Upper lobe of left lung (tissue), 4 donors: ENCODE measurements at regions not wholly inside any gene's neighbourhood (a gene's known extent, or its start where the extent isn't known, plus 50 kb on each side); places are given as distances from the start of the nearest gene placed in this dataset.

Source experiments
- POLR2A ChIP-seq, 4 donors: fragments of 450-650 bp; IDR thresholded peaks; one replicate each; pipeline ENCODE4 v1.5.1; 2016 to 2017; ENCODE audit warnings: antibody characterized with exemption in 4 of 4, mild to moderate bottlenecking in 2 of 4
- POLR2AphosphoS5 ChIP-seq, 2 donors: sonication (generic); formaldehyde crosslinking; IDR thresholded peaks; one replicate each; pipeline ENCODE4 v1.5.1; 2017; ENCODE audit warnings: antibody characterized with exemption in 2 of 2
- TF ChIP-seq, protein P1 (sequence below), 6 experiments: fragments of 450-650 bp in 4 of 6; fragments of 200-600 bp in 2 of 6; sonication (generic) in 2 of 6; IDR thresholded peaks; one replicate each; pipeline ENCODE4 v1.5.1; 2016 to 2019; ENCODE audit warnings: antibody characterized with exemption in 6 of 6

DNA sequence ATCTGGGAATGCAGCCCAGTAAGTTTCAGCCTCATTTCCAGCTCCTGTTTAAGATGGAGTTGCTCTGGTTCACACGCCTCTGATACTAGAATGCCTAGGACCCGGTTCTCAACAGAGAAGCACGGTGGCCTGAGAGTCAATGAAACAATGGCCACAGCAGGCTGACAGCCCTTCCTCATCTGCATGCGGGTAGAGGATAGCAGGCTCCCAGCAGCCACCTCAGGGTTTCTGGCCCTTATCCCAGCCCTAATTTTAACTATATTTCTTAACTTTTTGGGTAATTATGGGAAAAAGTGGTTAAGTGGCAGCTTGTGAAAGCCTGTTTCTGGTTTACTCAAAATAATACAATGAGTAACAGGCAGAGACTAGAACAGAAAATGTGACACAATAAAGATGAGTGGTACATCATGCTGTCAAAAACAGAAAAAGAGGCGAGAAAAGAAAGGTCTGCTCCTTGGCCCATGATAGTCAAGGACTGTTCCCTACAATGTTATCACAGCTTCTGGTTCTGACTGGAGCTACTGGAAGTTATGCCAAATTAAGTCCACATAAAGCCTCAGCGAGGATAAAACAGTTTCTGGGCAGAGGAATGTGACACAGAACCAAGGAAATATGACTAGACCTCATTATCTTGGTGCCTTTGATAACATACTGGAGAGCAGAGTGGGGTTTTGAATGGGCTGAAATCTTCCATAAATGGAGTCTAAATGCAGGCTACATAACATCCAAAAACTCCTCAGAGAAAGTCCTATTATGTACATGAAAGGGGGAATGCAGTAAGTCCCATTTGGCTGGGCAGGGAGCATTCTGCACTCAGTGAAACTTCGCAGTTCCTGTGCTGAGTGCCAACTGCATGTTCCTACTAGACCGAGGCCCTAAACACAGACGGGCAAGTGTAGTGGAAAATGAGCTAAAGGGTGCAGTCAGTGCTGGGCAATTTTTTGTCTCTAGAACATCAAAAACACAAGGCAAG lies 92.1 kb downstream of the NIBAN1 start:
- TF ChIP-seq POLR2A (IDR thresholded peaks at IDR 0.05), result no peak
- TF ChIP-seq, protein P1, sequence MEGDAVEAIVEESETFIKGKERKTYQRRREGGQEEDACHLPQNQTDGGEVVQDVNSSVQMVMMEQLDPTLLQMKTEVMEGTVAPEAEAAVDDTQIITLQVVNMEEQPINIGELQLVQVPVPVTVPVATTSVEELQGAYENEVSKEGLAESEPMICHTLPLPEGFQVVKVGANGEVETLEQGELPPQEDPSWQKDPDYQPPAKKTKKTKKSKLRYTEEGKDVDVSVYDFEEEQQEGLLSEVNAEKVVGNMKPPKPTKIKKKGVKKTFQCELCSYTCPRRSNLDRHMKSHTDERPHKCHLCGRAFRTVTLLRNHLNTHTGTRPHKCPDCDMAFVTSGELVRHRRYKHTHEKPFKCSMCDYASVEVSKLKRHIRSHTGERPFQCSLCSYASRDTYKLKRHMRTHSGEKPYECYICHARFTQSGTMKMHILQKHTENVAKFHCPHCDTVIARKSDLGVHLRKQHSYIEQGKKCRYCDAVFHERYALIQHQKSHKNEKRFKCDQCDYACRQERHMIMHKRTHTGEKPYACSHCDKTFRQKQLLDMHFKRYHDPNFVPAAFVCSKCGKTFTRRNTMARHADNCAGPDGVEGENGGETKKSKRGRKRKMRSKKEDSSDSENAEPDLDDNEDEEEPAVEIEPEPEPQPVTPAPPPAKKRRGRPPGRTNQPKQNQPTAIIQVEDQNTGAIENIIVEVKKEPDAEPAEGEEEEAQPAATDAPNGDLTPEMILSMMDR (IDR thresholded peaks at IDR 0.05), result no peak
- no peak for TF ChIP-seq POLR2AphosphoS5 (IDR thresholded peaks at IDR 0.05)
